SU-DHL-6 (cell line): ENCODE measurements at regions not wholly inside any gene's neighbourhood (a gene's known extent, or its start where the extent isn't known, plus 50 kb on each side); places are given as distances from the start of the nearest gene placed in this dataset.

Experiments
- EZH2phosphoT487 ChIP-seq: fragments of 200-600 bp; sonication (generic), shearing (Covaris generic); conservative IDR thresholded peaks from 2 replicates; pipeline ENCODE4 v1.6.1; 2018; ENCODE audit warnings: mild to moderate bottlenecking, antibody characterized with exemption, low read length, moderate library complexity, mixed read lengths
- TF ChIP-seq, protein P1 (sequence below): fragments of 200-600 bp; sonication (generic); IDR thresholded peaks from one replicate; pipeline ENCODE4 v1.5.1; 2017; ENCODE audit warnings: antibody characterized with exemption, mild to moderate bottlenecking, low read length, moderate library complexity; ENCODE audit not compliant: insufficient read depth, poor library complexity, severe bottlenecking

DNA sequence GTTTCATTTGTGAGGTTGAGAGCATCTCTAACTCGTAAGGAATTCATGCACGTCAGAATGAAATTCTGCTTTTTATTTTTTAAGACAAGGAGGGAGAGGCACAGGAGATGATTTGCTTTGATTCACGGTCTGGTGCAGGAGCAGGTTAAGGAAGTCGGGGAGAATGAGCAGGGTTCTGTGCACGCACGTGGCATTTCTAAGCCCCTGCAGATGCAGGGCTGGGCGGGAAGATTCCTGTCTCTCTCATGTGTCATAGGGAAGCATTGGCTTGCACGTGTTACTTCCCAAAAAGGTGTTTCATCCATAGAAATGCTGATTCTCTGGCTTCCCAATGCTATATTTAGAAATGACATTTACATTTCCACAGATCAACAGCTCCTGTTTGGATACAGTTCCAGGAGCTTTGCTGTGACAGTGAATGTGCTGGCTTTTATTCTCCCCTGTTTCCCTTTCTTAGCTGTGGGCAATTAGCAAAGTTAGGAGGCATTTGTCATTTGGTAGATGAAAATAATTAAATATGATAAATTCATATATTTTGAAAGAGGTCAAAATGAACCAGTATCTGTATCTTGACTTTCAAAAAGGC lies 119.7 kb upstream of the ZFP64 start:
- TF ChIP-seq, protein P1, sequence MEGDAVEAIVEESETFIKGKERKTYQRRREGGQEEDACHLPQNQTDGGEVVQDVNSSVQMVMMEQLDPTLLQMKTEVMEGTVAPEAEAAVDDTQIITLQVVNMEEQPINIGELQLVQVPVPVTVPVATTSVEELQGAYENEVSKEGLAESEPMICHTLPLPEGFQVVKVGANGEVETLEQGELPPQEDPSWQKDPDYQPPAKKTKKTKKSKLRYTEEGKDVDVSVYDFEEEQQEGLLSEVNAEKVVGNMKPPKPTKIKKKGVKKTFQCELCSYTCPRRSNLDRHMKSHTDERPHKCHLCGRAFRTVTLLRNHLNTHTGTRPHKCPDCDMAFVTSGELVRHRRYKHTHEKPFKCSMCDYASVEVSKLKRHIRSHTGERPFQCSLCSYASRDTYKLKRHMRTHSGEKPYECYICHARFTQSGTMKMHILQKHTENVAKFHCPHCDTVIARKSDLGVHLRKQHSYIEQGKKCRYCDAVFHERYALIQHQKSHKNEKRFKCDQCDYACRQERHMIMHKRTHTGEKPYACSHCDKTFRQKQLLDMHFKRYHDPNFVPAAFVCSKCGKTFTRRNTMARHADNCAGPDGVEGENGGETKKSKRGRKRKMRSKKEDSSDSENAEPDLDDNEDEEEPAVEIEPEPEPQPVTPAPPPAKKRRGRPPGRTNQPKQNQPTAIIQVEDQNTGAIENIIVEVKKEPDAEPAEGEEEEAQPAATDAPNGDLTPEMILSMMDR, result no peak
- TF ChIP-seq EZH2phosphoT487, result no peak
